H4 (cell line): ENCODE measurements at regions not wholly inside any gene's neighbourhood (a gene's known extent, or its start where the extent isn't known, plus 50 kb on each side); places are given as distances from the start of the nearest gene placed in this dataset.

Experiments
- DNase-seq: peaks from one replicate; pipeline ENCODE4 v3.0.0-alpha.2; 2015; ENCODE audit warnings: low spot score

GRCh38 chr21:24895885-24896734, 711.2 kb downstream of the MRPL39 start:
- DNase-seq, result peak; percentile 66

GRCh38 chr21:24894324-24894723, 713.0 kb downstream of the MRPL39 start:
- no peak for DNase-seq

GRCh38 chr21:24890021-24890420, 717.3 kb downstream of the MRPL39 start:
- DNase-seq, result no peak

- no peak for DNase-seq
Measured at GRCh38 chr21:24881506-24881905, 725.8 kb downstream of the MRPL39 start.

GRCh38 chr21:24870633-24871032, 736.6 kb downstream of the MRPL39 start:
- DNase-seq, result no peak

- DNase-seq, result no peak
Measured at GRCh38 chr21:24869862-24870261, 737.4 kb downstream of the MRPL39 start.

GRCh38 chr21:24868117-24868516, 739.2 kb downstream of the MRPL39 start:
- no peak for DNase-seq

GRCh38 chr21:24861471-24861870, 745.8 kb downstream of the MRPL39 start:
- no peak for DNase-seq

GRCh38 chr21:24856326-24856725, 751.0 kb downstream of the MRPL39 start:
- no peak for DNase-seq

GRCh38 chr21:24852610-24853195, 754.6 kb downstream of the MRPL39 start:
- no peak for DNase-seq

GRCh38 chr21:24850121-24850520, 757.2 kb downstream of the MRPL39 start:
- no peak for DNase-seq

GRCh38 chr21:24844671-24845070, 762.6 kb downstream of the MRPL39 start:
- DNase-seq, result no peak

- no peak for DNase-seq
Measured at GRCh38 chr21:24840287-24840686, 767.0 kb downstream of the MRPL39 start.

GRCh38 chr21:24832961-24833360, 774.3 kb downstream of the MRPL39 start:
- no peak for DNase-seq

- DNase-seq, result no peak
Measured at GRCh38 chr21:24829397-24829796, 777.9 kb downstream of the MRPL39 start.

GRCh38 chr21:24826822-24827221, 780.5 kb downstream of the MRPL39 start:
- no peak for DNase-seq

GRCh38 chr21:24825348-24825747, 781.9 kb downstream of the MRPL39 start:
- DNase-seq, result no peak

- DNase-seq, result no peak
Measured at GRCh38 chr21:24824209-24824608, 783.1 kb downstream of the MRPL39 start.

GRCh38 chr21:24823247-24823646, 784.0 kb downstream of the MRPL39 start:
- no peak for DNase-seq

- DNase-seq, result no peak
Measured at GRCh38 chr21:24785033-24785432, 822.2 kb downstream of the MRPL39 start.

- no peak for DNase-seq
Measured at GRCh38 chr21:24781146-24781545, 826.1 kb downstream of the MRPL39 start.

GRCh38 chr21:24759348-24760075, 847.8 kb downstream of the MRPL39 start:
- no peak for DNase-seq

GRCh38 chr21:24738063-24738462, 869.2 kb downstream of the MRPL39 start:
- no peak for DNase-seq
